KBM-7 (cell line): ENCODE measurements at regions not wholly inside any gene's neighbourhood (a gene's known extent, or its start where the extent isn't known, plus 50 kb on each side); places are given as distances from the start of the nearest gene placed in this dataset.

Experiments used
- DNase-seq: peaks from one replicate; pipeline ENCODE4 v3.0.0-alpha.2; 2015
- in situ Hi-C: fragments of 300-500 bp; cut with MboI; formaldehyde crosslinking; loops from 2 replicates; pipeline ENCODE4 v1.14.3; 2020; ENCODE audit warnings: low sequenced_read_pairs, low pct_unique_long_range_greater_than_20kb, mixed read lengths

- in situ Hi-C loops: no loop called here
- DNase-seq: no peak
Observed at GRCh38 chr6:21406316-21406715, 187.2 kb upstream of the SOX4 start.

DNA sequence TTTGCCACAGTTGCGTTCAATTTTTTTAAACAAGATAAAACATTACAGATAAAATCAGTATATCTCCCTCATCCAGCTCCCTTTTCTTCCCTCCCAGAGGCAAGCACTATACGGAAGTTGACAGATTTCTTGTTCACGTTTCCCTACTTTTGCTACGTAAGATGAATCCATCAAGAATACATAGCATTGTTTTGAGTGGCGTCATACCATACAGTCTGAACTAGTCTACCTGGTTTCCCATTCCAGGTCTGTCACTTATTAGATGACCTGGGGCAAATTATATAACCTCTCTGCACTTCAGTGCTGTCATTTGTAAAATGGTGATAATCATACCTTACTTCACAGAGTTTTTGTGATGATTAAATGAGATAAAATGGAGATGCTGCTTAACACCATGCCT lies 184.3 kb upstream of the SOX4 start:
- no peak for DNase-seq
- in situ Hi-C loops: no loop called here

- in situ Hi-C loops: no loop called here
- DNase-seq: no peak
Observed at GRCh38 chr6:21413428-21413827, 180.1 kb upstream of the SOX4 start.

DNA sequence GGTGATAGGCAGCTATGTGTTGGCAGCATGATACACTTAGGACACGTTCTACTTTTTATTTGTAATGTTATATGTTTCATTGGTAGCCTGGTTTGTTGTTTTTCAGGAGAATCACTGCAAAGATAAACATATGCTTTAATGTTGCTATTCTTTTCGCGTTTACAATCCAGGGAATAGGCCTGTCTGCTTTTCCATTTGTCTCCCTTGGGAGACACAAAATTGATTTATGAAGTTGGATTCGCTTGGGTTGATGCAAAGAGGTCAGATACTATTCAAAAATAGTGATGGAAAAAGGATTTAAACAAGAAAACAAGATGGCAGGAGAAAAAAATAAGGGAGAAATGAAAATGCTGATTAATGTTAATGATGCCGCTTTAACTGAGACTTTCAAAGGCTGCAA lies 179.5 kb upstream of the SOX4 start:
- no peak for DNase-seq
- in situ Hi-C loops: no loop called here

DNA sequence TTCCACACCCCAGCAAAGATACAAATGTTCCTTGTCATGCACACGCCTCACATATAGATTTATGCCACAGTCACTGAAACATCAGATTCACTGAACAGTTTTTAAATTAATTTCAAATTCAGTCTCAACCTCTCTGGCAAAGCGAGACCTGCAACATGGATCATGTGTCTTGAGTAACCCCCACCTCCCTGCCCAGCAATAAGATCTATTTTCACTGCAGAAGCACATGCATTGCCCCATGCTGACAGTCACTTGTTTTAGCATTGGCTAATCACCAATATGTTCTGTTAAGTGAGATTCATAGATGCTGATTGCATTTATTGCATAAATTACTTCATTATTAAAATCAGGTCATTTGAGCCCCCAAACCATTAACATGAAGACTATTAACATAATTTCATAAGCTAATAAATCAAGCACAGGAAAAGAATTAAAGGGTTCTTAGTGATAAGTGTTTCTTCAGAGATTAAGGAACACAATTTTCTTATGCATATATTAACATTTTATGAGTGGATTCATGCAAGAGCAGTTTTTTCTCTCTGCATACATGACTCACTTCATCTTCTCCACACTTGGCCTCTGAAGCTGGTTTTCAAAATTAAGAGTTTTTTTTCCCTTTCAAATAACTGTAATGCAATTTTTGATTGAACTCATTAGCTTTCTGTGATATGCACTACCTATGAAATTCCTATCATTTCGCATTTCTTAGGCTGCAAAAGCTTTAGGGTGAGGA lies 173.2 kb upstream of the SOX4 start:
- no peak for DNase-seq

DNA sequence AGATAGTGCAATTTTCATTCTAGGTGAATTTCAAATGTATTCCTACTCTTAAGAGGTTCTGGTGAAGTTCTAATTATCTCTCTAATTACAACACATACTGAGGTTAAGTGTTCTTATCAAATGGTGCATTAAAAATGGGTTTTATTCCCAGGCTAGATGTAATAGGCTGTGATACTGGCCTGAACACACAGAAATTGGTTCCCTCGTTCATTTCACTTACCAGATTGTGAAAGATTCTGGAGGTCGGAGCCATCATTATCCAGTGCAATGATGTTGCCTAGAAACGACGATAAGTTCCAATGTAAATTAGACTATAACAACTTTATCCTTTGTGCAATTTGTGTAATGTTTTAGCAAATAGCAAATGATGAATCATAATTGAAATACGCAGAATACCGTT lies 172.6 kb upstream of the SOX4 start:
- DNase-seq: no peak
- in situ Hi-C loops: no loop called here

More for the DNA sequence above, 173.2 kb upstream of the SOX4 start:
- in situ Hi-C loops: no loop called here

DNA sequence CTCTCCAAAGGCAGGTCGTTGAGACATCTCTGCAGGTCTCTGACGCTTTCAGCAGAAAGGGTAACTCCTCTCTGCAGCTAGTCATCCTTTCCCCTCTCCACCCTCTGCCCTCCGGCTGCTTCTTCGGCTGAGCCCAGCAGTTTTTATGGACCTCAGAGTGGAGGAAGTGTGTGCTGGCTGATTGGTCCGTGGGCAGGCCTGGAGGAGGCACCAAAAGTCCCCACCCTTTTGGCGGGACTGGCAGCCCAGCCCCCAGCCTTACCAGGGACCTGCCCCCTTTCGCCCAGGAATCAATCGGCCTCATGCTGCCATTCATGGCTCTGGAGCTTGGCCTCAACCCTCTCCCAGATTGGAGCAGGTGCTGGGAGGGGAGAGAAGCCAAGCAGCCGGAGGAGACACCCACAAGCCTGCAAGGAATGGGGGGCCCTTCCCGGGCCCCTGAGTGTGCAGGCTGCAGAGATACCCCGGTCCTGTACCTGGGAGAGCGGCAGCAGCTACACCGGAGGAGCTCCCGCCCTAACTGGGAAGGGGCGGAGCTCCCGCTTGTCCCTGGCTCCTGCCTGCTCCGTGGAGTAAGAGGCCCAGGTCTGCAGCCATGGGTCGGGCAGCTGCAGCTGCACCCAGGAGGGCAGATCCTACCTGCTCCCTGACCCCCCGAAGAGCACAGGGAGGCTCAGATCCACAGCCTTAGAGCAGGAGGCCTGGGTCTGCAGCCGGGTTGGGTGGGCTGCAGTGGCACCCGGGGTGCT lies 170.3 kb upstream of the SOX4 start:
- no peak for DNase-seq
- in situ Hi-C loops: no loop called here

- DNase-seq: no peak
- in situ Hi-C loops: no loop called here
Observed at GRCh38 chr6:21426841-21427490, 166.6 kb upstream of the SOX4 start.

DNA sequence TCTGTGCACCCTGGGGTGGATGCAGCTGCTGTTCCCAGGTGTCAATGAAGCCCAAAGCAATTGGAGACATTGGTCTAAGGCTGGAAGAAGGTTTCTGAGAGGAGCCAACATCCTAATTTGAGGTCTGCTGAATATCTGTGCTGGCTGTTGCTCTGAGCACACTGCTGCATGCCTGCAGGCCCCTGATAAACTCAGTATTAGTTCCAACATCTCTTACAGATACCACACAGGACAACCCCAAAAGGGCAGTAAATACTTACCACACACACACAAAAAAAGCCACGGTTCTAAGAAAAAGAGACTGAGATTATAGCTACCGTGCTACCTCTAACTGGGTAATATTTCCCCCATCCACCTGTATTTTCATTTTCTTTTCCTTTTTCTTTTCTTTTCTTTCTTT lies 164.3 kb upstream of the SOX4 start:
- no peak for DNase-seq
- in situ Hi-C loops: no loop called here

- no peak for DNase-seq
- in situ Hi-C loops: no loop called here
Observed at GRCh38 chr6:21431526-21431925, 162.0 kb upstream of the SOX4 start.

DNA sequence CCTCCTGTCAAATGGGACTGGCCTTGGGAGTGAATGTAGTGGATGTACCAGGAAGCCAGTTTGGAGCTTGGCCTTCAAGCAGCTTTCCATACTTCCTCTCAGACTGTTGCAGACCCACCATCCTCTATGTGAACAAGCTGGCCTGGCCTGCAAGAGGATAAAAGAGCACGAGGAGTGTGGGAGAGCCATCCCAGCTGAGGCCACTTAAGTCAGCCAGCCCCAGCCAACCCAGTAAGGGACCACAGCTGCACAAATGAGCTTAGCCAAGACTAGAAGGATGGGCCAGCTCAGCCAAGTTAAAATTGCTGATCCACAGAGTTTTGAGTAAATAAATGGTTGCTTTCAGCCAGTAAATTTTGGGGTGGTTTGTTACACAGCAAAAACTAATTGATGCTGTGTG lies 156.9 kb upstream of the SOX4 start:
- in situ Hi-C loops: no loop called here
- DNase-seq: no peak

DNA sequence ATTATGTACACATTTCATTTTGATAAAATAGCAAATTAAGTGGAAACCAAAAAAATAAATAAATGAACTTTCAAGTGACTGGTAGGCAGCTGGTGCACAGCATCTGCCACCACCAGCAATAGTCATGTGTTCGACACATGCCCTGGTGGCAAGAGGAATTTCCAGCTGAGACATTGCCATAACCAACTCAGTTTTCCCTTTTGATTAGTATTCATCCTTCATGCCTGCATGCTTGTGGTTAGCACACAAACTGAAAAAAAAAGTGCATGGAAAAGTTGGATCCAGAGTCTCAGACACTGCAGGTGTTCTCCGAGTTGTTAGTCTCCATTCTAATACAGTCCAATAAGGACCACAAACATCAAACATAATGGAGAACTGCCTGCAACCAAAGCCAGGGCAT lies 156.0 kb upstream of the SOX4 start:
- in situ Hi-C loops: no loop called here
- DNase-seq: no peak

DNA sequence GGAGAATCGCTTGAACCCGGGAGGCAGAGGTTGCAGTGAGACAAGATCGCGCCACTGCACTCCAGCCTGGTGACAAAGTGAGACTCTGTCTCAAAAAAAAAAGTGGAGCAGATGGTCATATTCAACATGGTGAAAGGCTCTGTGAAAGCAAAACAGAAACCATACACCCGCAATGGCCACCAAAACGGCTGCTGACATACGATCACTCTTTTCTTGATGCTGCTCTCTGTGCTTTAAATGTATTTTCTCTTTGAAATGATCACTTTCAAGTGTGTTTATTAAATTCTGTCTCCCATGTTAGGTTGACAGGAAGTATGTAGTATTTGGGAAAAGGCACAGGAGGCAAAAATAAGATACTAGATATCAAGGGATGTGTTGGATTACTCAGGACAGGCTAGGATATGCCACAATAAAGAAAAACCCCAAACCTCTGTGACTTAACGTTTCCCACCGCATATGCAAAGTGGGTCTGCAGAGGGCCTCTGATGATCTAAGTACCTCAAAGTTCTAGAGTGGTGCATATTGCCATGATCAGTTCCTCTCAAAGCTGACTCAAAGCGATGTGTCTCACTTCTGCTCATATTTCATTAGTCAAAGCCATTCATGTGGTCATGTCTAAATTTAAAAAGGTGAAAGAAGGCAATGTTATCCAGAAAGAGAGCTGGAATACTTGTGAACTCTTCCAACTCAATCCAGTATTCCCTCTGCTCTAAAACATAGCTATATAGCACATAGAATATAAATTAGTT lies 155.1 kb upstream of the SOX4 start:
- DNase-seq: peak; percentile 62
- in situ Hi-C loops: no loop called here

DNA sequence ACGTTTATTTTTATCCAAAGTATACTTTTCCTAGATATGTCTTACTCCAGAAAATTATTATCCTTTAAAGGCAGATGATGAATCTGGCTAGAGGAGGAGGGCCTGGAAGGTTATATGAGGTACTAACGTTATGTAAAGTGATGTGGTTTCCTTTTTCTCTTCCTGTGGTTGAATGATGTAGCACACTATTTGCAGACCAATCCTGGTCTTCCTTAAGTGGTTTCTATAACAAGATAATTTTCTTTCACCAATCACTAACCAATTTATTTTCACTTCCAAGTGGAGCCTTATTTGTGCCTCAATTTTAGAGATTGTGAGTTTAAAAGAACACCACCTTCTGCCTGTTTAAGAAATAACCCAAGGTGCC lies 154.6 kb upstream of the SOX4 start:
- in situ Hi-C loops: no loop called here
- peak; percentile 76 for DNase-seq

DNA sequence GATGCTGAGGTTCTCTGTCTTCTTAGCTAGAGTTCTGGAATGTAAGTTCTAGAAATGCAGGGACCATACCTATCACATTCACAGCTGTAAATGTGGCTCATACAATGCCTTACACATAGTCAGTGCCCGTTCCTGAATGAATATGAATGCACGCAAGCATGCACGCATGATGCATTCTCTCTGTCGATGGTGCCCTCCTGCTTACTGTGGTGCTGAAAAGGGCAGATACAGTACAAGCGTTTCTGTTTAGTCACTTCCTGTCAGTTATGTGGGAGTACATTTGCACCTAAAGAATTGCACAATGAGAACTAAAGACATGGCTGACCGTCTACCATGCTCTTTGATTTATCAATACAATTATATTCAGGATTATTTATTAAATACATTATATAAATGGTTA lies 152.2 kb upstream of the SOX4 start:
- DNase-seq: peak; percentile 66
- in situ Hi-C loops: no loop called here

DNA sequence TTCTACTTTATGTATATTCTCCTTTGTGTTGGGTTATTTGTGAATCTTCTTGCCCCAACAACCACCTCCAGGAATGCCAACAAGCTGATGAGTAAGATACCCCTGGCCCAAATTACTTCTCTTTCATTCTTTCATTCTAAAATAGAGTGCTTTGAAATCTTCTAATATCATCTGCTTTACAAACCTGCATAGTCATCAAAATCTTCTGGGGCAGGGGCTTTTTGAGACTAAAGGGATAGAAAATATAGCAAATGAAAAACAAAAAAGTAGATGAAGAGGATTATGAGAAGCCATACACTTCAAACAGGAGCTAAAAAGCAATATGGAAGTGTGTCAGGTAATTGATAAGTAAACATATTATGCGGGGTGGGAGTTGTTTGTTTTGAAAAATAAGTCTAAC lies 150.7 kb upstream of the SOX4 start:
- no peak for DNase-seq
- in situ Hi-C loops: no loop called here

DNA sequence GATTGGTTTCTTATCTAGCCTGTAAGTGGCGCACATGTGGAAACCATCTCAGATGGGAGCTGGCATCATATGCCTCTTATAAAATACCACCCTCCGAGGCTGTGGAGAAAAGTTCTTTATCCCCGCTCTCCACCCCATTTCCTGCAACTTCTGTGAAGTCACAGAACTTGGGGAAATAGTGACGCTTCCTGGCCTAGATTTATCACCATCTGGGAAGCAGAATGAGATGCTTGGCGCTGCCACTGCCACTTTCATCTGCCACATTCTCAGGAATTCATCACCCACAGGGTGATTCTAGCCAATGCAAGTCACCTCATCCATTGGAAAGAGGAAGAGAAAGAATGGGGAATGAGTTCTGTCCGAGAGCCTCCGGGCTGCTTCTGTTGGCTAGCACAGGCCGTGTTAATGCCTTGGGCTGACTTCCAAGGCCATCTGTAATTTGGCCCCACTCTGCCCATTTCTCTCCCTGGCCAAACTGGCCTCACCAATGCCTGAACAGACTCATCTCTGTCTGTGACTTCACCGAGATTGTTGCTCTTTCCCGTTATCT lies 148.8 kb upstream of the SOX4 start:
- in situ Hi-C loops: no loop called here
- no peak for DNase-seq

DNA sequence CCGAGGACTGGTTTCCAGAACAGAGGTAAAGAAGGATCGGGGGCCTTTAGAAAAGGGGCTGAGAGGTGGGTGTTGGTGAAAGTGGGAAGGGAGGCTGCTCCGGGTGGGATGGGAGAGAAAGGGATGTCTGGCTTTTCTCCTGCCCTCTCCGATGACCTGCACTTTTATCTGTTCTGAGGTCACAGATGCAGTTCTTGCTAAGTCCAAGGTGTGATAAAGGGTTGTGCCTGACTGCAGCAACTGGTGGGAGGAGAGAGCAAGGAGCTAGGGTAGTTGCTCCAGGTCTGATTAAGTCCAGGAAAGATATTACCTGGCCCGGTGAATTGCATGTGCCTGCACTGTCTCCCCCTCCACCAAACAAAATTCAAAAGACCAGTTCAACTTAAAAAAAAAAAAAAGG lies 145.6 kb upstream of the SOX4 start:
- DNase-seq: no peak
- in situ Hi-C loops: no loop called here

DNA sequence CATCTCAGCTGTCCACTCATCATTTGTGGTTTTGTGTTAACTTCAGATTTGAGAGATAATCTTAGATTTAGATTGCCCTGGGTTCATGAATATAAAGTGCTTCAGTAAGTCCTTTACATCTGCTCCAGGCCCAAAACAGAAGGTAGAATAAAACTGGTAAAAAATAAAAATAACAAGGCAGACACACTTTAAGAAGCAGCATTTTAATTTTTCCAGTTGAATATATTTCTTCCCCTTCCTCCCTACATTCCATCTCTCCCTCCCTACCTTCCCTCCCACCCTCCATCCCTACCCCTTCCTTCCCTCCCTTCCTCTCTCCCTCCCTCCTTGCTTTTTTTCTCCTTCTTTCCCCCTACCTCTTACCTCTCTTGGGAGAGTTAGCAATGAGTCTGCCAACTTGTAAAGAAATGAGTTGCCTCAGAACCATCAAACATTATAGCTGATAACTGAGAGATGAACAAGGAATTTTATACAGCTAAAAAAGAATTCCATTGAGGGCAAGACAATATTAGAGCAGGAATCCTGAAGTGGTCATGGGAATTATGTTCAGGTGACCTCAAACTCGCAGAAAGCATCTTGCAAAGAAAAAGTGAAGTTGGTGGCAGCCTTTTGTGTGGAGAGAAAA lies 145.0 kb upstream of the SOX4 start:
- in situ Hi-C loops: no loop called here
- no peak for DNase-seq
